DND-41 (cell line): ENCODE measurements at regions not wholly inside any gene's neighbourhood (a gene's known extent, or its start where the extent isn't known, plus 50 kb on each side); places are given as distances from the start of the nearest gene placed in this dataset.

Experiments used
- ATAC-seq: fragments of 200-7000 bp; cut with Tn5 transposase; 3 replicates; pipeline ENCODE4 v1.9.1; 2021; ENCODE audit warnings: low read depth; ENCODE audit not compliant: insufficient read depth
- DNase-seq: peaks from one replicate; pipeline ENCODE4 v3.0.0-alpha.2; 2020
- H2AFZ ChIP-seq: 2 replicates; pipeline ENCODE4 v1.6.0; 2012; ENCODE audit warnings: low read depth, low read length
- H3K27ac ChIP-seq: 2 replicates; pipeline ENCODE4 v1.5.1; 2012; ENCODE audit warnings: low read length, inconsistent platforms
- H3K27me3 ChIP-seq: fragments of 200-600 bp; sonication (generic); 2 replicates; pipeline ENCODE4 v1.6.0; 2012; ENCODE audit warnings: low read length, mild to moderate bottlenecking, inconsistent platforms; ENCODE audit not compliant: insufficient read depth, poor library complexity
- H3K36me3 ChIP-seq: 2 replicates; pipeline ENCODE4 v1.5.1; 2012; ENCODE audit warnings: low read length, inconsistent platforms; ENCODE audit not compliant: insufficient read depth
- H3K4me1 ChIP-seq: 2 replicates; pipeline ENCODE4 v1.5.1; 2012; ENCODE audit warnings: mild to moderate bottlenecking, low read length; ENCODE audit not compliant: insufficient read depth
- H3K4me2 ChIP-seq: 2 replicates; pipeline ENCODE4 v1.6.0; 2012; ENCODE audit warnings: mild to moderate bottlenecking, moderate library complexity, low read length, inconsistent platforms; ENCODE audit not compliant: insufficient read depth
- H3K4me3 ChIP-seq, 2 experiments: fragments of 200-600 bp in 1 of 2; shearing (Covaris generic) in 1 of 2; 2 replicates each; pipeline ENCODE4 v1.5.1; 2012 to 2016; ENCODE audit warnings: inconsistent platforms in 2 of 2, low read length in 2 of 2, mild to moderate bottlenecking in 2 of 2, low read depth in 1 of 2, moderate library complexity in 1 of 2
- H3K79me2 ChIP-seq: 2 replicates; pipeline ENCODE4 v1.6.0; 2012; ENCODE audit warnings: low read length, inconsistent platforms; ENCODE audit not compliant: insufficient read depth
- H3K9ac ChIP-seq: 2 replicates; pipeline ENCODE4 v1.6.0; 2012; ENCODE audit warnings: low read depth, mild to moderate bottlenecking, inconsistent platforms, low read length, moderate library complexity
- H3K9me3 ChIP-seq: 2 replicates; pipeline ENCODE4 v1.5.1; 2012; ENCODE audit warnings: low read length, moderate library complexity, mild to moderate bottlenecking, inconsistent platforms; ENCODE audit not compliant: insufficient read depth, severe bottlenecking
- H4K20me1 ChIP-seq: 2 replicates; pipeline ENCODE4 v1.6.0; 2012; ENCODE audit warnings: low read length; ENCODE audit not compliant: insufficient read depth
- EZH2 ChIP-seq: IDR thresholded peaks from 3 replicates; pipeline ENCODE4 v1.6.1; 2012; ENCODE audit warnings: borderline replicate concordance, low read depth, mild to moderate bottlenecking, moderate library complexity, low read length, inconsistent platforms; ENCODE audit not compliant: severe bottlenecking
- TF ChIP-seq, protein P1 (sequence below): IDR thresholded peaks from 2 replicates; pipeline ENCODE4 v1.5.1; 2012; ENCODE audit warnings: borderline replicate concordance, low read length, moderate library complexity, mild to moderate bottlenecking; ENCODE audit not compliant: poor library complexity, severe bottlenecking; ENCODE audit errors: extremely low read depth

DNA sequence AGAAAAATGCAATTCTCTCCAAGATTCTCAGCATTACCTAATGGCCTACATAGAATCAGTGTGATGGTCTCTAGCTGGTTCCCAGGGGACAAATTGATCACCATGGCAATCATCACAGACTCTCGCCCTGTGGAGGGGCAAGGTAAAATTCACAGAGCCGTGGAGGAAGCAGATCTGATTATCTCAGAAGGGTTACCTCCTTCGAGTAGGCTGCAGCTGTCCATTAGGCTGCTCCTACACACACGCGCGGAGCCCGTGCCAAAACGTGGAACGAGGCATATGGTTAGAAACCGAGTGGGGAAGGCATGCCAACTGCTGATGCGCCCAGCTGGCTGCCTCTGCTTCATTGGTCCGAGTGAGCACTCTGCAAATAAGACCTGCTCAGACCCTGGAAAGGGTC, 52.8 kb upstream of the PTER start:
- Histone ChIP-seq H3K27ac (no peak overlapping the region), H3K27me3 (peaks cover 5% of the 10 kb centered on the region), H3K4me3 (no peak overlapping the region), H3K79me2 (no peaks in the 10 kb centered on the region), H4K20me1 (no peaks in the 10 kb centered on the region), H3K4me1 (no peaks in the 10 kb centered on the region), H3K9ac (no peak overlapping the region), H3K4me2 (no peak overlapping the region), H3K36me3 (no peaks in the 10 kb centered on the region), H2AFZ (no peak overlapping the region), H3K9me3 (no peaks in the 10 kb centered on the region)
- TF ChIP-seq, protein P1, sequence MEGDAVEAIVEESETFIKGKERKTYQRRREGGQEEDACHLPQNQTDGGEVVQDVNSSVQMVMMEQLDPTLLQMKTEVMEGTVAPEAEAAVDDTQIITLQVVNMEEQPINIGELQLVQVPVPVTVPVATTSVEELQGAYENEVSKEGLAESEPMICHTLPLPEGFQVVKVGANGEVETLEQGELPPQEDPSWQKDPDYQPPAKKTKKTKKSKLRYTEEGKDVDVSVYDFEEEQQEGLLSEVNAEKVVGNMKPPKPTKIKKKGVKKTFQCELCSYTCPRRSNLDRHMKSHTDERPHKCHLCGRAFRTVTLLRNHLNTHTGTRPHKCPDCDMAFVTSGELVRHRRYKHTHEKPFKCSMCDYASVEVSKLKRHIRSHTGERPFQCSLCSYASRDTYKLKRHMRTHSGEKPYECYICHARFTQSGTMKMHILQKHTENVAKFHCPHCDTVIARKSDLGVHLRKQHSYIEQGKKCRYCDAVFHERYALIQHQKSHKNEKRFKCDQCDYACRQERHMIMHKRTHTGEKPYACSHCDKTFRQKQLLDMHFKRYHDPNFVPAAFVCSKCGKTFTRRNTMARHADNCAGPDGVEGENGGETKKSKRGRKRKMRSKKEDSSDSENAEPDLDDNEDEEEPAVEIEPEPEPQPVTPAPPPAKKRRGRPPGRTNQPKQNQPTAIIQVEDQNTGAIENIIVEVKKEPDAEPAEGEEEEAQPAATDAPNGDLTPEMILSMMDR = no peak
- TF ChIP-seq EZH2 = no peak
- no peak for ATAC-seq
- DNase-seq = no peak

GRCh38 chr10:16386855-16387254, 50.0 kb upstream of the PTER start:
- ATAC-seq = no peak
- H3K27ac ChIP-seq = no peak overlapping the region
- H2AFZ ChIP-seq = no peak overlapping the region
- H3K9me3 ChIP-seq = no peaks in the 10 kb centered on the region
- no peak overlapping the region for H3K4me2 ChIP-seq
- H3K36me3 ChIP-seq = no peaks in the 10 kb centered on the region
- no peak for DNase-seq
- no peaks in the 10 kb centered on the region for H4K20me1 ChIP-seq
- H3K79me2 ChIP-seq = no peaks in the 10 kb centered on the region
- H3K9ac ChIP-seq = no peak overlapping the region
- H3K4me3 ChIP-seq = no peak overlapping the region
- peaks cover 5% of the 10 kb centered on the region for H3K27me3 ChIP-seq
- TF ChIP-seq, protein P1 = no peak
- no peak for TF ChIP-seq EZH2
- no peaks in the 10 kb centered on the region for H3K4me1 ChIP-seq
